ENCODE measurements at regions not wholly inside any gene's neighbourhood (a gene's known extent, or its start where the extent isn't known, plus 50 kb on each side); places are given as distances from the start of the nearest gene placed in this dataset.

DNA sequence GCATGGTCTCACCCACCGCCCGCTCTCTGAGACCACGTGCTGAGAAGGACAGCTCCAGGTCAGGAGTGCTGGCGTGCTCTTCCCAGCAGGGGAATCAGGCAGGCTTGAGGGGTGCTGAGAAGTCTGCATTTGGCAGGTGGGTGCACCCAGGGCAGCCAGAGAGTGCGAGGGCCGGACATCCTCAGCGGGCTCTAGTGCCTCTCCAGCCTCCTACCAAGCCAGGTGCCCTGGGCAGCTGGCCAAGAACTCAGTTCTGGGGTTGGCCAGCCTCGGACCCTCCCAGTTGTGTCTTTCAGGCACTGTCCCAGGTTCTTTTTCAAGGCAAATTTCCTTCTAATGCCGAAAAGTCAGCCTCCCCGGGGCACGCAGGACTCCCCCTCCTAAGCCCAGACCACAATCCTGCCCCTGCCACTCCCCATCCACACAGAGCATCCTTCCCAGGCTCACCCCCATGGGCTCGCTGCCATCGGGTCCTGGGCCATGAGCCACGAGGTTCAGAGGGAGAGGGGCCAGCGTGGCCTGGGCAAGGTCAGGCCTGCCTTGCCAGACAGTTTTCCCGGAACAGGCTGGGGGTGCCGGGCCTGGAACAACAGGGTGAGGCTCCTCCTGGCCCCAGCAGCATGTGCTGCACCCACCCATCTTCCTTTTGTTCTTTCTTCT lies 52.2 kb upstream of the GPC1 start:
- TF ChIP-seq CTCF (IDR thresholded peaks at IDR 0.05) = no peak
- no peak for TF ChIP-seq POLR2A (IDR thresholded peaks at IDR 0.05)

Measured in heart left ventricle (tissue), 13 donors.